GM12878 (cell line): ENCODE measurements at regions not wholly inside any gene's neighbourhood (a gene's known extent, or its start where the extent isn't known, plus 50 kb on each side); places are given as distances from the start of the nearest gene placed in this dataset.

Source experiments
- ATAC-seq: fragments of 200-7000 bp; cut with Tn5 transposase; 3 replicates; pipeline ENCODE4 v1.9.1; 2020; ENCODE audit warnings: mild to moderate bottlenecking, moderate library complexity
- BruUV-seq: library from RNA; stranded (reverse); fragments of 400-500 nt; replicated peaks from 2 replicates; lab custom pipeline; 2021; lab: Mats Ljungman, UMichigan
- CTCF ChIA-PET: fragments of 300-600 bp; sonication (Branson Sonifier 250); formaldehyde crosslinking; extraction: SDS; loops from one replicate; lab custom pipeline; 2021; ENCODE audit warnings: inconsistent platforms; lab: Yijun Ruan, JAX
- POLR2A ChIA-PET: fragments of 350-600 bp; formaldehyde crosslinking; extraction: SDS; loops from one replicate; lab custom pipeline; 2021; ENCODE audit warnings: inconsistent platforms; lab: Charles Lee
- RAD21 ChIA-PET: fragments of 300-600 bp; sonication (Branson Sonifier 250); formaldehyde crosslinking; loops from one replicate; lab custom pipeline; 2023; ENCODE audit warnings: antibody characterized with exemption; ENCODE audit not compliant: unreplicated experiment; lab: Charles Lee
- SMC1A ChIA-PET: fragments of 300-600 bp; sonication (Branson Sonifier 250); formaldehyde crosslinking; loops from one replicate; lab custom pipeline; 2023; ENCODE audit not compliant: unreplicated experiment, uncharacterized antibody; lab: Charles Lee
- DNase-seq: peaks from one replicate; pipeline ENCODE4 v3.0.0-alpha.2; 2011; ENCODE audit warnings: low read depth, low spot score
- FAIRE-seq: peaks from 3 replicates; lab custom pipeline; 2011; peaks lifted over from hg19 to GRCh38; lab: Jason Lieb, UNC
- H2AFZ ChIP-seq: 2 replicates; pipeline ENCODE4 v1.6.0; 2011; ENCODE audit warnings: low read depth, low read length, control low read depth; ENCODE audit not compliant: control insufficient read depth
- H3K27ac ChIP-seq: 2 replicates; pipeline ENCODE4 v1.5.1; 2011; ENCODE audit warnings: control low read depth; ENCODE audit not compliant: control insufficient read depth, insufficient read depth
- H3K27me3 ChIP-seq, 2 experiments: replicated peaks in 1 of 2; 2 replicates each; pipeline versions ENCODE4 v1.6.0 to v1.6.1; 2011; ENCODE audit warnings: low read length in 1 of 2; ENCODE audit not compliant: control insufficient read depth in 2 of 2, insufficient read depth in 2 of 2
- H3K36me3 ChIP-seq, 2 experiments: 2 replicates each; pipeline ENCODE4 v1.5.1; 2011; ENCODE audit warnings: low read length in 1 of 2; ENCODE audit not compliant: control insufficient read depth in 2 of 2, insufficient read depth in 2 of 2
- H3K4me1 ChIP-seq: 2 replicates; pipeline ENCODE4 v1.6.1; 2011; ENCODE audit warnings: mild to moderate bottlenecking, low read length, moderate library complexity, mixed read lengths; ENCODE audit not compliant: control insufficient read depth, insufficient read depth
- H3K4me2 ChIP-seq: 2 replicates; pipeline ENCODE4 v1.6.0; 2011; ENCODE audit warnings: control low read depth; ENCODE audit not compliant: control insufficient read depth, insufficient read depth
- H3K4me3 ChIP-seq: fragments of 200-600 bp; sonication (generic); 2 replicates; pipeline ENCODE4 v1.5.1; 2016
- H3K79me2 ChIP-seq: 2 replicates; pipeline ENCODE4 v1.6.0; 2011; ENCODE audit warnings: low read length; ENCODE audit not compliant: control insufficient read depth, insufficient read depth
- H3K9ac ChIP-seq: 2 replicates; pipeline ENCODE4 v1.8.0; 2011; ENCODE audit warnings: low read length, control low read depth, mixed read lengths; ENCODE audit not compliant: control insufficient read depth, insufficient read depth
- H3K9me3 ChIP-seq: replicated peaks from 3 replicates; pipeline ENCODE4 v1.5.1; 2011; ENCODE audit warnings: mild to moderate bottlenecking, low read length; ENCODE audit not compliant: control insufficient read depth, insufficient read depth
- H4K20me1 ChIP-seq: 2 replicates; pipeline ENCODE4 v1.6.0; 2011; ENCODE audit not compliant: control insufficient read depth, insufficient read depth
- BACH1 ChIP-seq: fragments of 450-650 bp; IDR thresholded peaks from 2 replicates; pipeline ENCODE4 v1.6.1; 2017; ENCODE audit warnings: mild to moderate bottlenecking, borderline replicate concordance
- CHD2 ChIP-seq: IDR thresholded peaks from 2 replicates; pipeline ENCODE4 v1.6.1; 2011; ENCODE audit warnings: low read depth, low read length, improper control_type of control experiment, borderline replicate concordance
- CREB1 ChIP-seq: IDR thresholded peaks from 2 replicates; pipeline ENCODE4 v1.6.1; 2012; ENCODE audit warnings: low read depth, mild to moderate bottlenecking, inconsistent platforms
- DPF2 ChIP-seq: fragments of 450-650 bp; IDR thresholded peaks from 2 replicates; pipeline ENCODE4 v1.6.1; 2017; ENCODE audit warnings: mild to moderate bottlenecking
- EP300 ChIP-seq, 2 experiments: fragments of 150-350 bp in 1 of 2; IDR thresholded peaks; 2 replicates each; pipeline ENCODE4 v1.6.1; 2011 to 2012; ENCODE audit warnings: low read depth in 2 of 2, low read length in 2 of 2, borderline replicate concordance in 1 of 2, improper control_type of control experiment in 1 of 2, inconsistent platforms in 1 of 2; ENCODE audit not compliant: control insufficient read depth in 1 of 2
- KLF5 ChIP-seq: fragments of 450-650 bp; IDR thresholded peaks from 2 replicates; pipeline ENCODE4 v1.6.1; 2014; ENCODE audit warnings: mild to moderate bottlenecking; ENCODE audit not compliant: partially characterized antibody
- NR2C1 ChIP-seq: fragments of 450-650 bp; IDR thresholded peaks from 2 replicates; pipeline ENCODE4 v1.6.1; 2017; ENCODE audit warnings: antibody characterized with exemption, mild to moderate bottlenecking, moderate library complexity
- POLR2A ChIP-seq: IDR thresholded peaks from 2 replicates; pipeline ENCODE4 v1.6.1; 2011; ENCODE audit warnings: low read depth, mild to moderate bottlenecking, low read length
- RELA ChIP-seq: fragments of 450-650 bp; IDR thresholded peaks from 2 replicates; pipeline ENCODE4 v1.8.0; 2014; ENCODE audit warnings: borderline replicate concordance; ENCODE audit not compliant: partially characterized antibody
- RFX5 ChIP-seq: IDR thresholded peaks from 2 replicates; pipeline ENCODE4 v1.6.1; 2011; ENCODE audit warnings: low read depth, low read length, improper control_type of control experiment
- SP1 ChIP-seq: IDR thresholded peaks from one replicate; pipeline ENCODE4 v1.6.1; 2011; ENCODE audit warnings: low read depth, low read length
- TCF3 ChIP-seq: IDR thresholded peaks from 2 replicates; pipeline ENCODE4 v1.6.1; 2012; ENCODE audit warnings: low read depth, mild to moderate bottlenecking, low read length, borderline replicate concordance; ENCODE audit not compliant: insufficient read depth
- ZZZ3 ChIP-seq: IDR thresholded peaks from 2 replicates; pipeline ENCODE4 v1.6.1; 2011; ENCODE audit warnings: low read depth; ENCODE audit not compliant: control insufficient read depth, insufficient read length
- WGBS: methylation state at CpG from one replicate; pipeline ENCODE4 v1.1.6; 2016; ENCODE audit warnings: low lambda C conversion rate; ENCODE audit not compliant: insufficient replicate concordance, insufficient coverage; ENCODE audit errors: missing lambda C conversion rate; 5-methylcytosine and 5-hydroxymethylcytosine counted together
- in situ Hi-C: fragments of 300-500 bp; cut with MboI; formaldehyde crosslinking; loops from 9 replicates; pipeline ENCODE4 v1.14.3; 2018; ENCODE audit warnings: mixed read lengths
- intact Hi-C: fragments of 100-400 bp; cut with micrococcal nuclease; formaldehyde crosslinking; loops from one replicate; pipeline ENCODE4 v1.14.2; 2022; ENCODE audit not compliant: unreplicated experiment
- TF ChIP-seq, protein P1 (sequence below): fragments of 450-650 bp; IDR thresholded peaks from 2 replicates; pipeline ENCODE4 v1.6.1; 2017; ENCODE audit warnings: mild to moderate bottlenecking
- TF ChIP-seq, protein P2 (sequence below): IDR thresholded peaks from 2 replicates; pipeline ENCODE4 v1.6.1; 2011; ENCODE audit warnings: borderline replicate concordance, low read depth, mild to moderate bottlenecking, moderate library complexity, mixed read lengths, low read length; ENCODE audit not compliant: insufficient read depth; ENCODE audit errors: extremely low read length
- TF ChIP-seq, protein P3 (sequence below): IDR thresholded peaks from 2 replicates; pipeline ENCODE4 v1.6.1; 2011; ENCODE audit warnings: mild to moderate bottlenecking, low read depth, low read length, moderate library complexity; ENCODE audit not compliant: insufficient replicate concordance
- TF ChIP-seq, protein P4 (sequence below): IDR thresholded peaks from 2 replicates; pipeline ENCODE4 v1.6.1; 2012; ENCODE audit warnings: low read length, inconsistent platforms

DNA sequence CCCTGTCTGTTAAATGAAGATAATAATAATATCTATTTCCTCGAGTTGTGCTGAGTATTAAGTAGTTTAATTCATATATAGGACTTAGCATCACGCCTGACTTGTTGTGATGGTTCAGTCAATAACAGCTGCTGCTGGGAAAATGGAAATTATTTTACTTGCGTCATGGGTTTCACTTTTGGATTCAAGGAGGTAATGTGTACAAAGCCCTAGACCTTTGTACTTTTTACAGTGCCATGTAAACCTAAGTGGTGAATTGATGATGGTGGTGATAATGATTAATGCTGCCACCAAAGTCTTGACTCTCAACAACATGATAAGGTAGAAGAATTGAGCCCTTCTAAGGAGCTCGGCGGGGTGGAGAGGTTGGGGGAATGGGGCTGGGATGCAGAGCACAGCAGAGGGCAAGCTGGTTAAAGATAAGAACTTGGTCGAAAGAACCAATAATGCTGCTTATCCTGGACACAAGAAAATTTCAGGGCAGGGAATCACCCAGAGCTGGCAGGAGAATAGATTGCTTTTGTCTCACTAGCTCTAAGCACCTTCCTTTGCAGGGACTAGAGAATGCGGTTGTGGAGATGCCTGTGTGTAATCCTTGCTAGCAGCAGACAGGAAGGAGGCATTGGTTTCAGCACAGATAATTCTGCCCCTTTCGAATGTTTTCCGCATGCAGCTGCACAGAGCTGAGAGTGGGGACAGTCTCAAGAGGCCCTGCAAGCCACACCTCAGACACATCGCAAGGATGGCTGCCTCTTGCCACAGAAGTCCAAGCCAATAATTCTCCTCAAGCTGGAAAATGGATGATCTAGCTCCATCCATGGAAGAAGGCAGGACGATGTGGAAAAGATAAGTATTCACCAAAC, 187.1 kb downstream of the TMEM114 start:
- BruUV-seq: no TSS peak
- Histone ChIP-seq H3K27ac (no peak overlapping the region), H3K79me2 (no peaks in the 10 kb centered on the region), H4K20me1 (no peaks in the 10 kb centered on the region), H3K27me3 (no peaks in the 10 kb centered on the region), H3K36me3 (no peaks in the 10 kb centered on the region), H3K4me1 (no peaks in the 10 kb centered on the region), H3K9me3 (no peaks in the 10 kb centered on the region), H2AFZ (no peak overlapping the region), H3K4me2 (no peak overlapping the region), H3K4me3 (no peak overlapping the region), H3K9ac (no peak overlapping the region)
- ATAC-seq: no peak
- RAD21 ChIA-PET: no interaction called here
- in situ Hi-C loops (no loop called here), intact Hi-C loops (no loop called here)
- CTCF ChIA-PET: no interaction called here
- DNase-seq: no peak
- 50% methylated on average over 11 of the region's 11 CpGs for WGBS
- SMC1A ChIA-PET: no interaction called here
- POLR2A ChIA-PET: no interaction called here
- FAIRE-seq: no peak
- TF ChIP-seq POLR2A (no peak), SP1 (no peak), RELA (no peak), CHD2 (no peak), RFX5 (no peak), DPF2 (no peak), TCF3 (no peak), CREB1 (no peak), EP300 (IDR thresholded peaks at IDR 0.05; ENCODE audit: borderline replicate concordance in 1 of 2, control insufficient read depth in 1 of 2, low read depth in 2 of 2, low read length in 2 of 2) (no peak), ZZZ3 (no peak), NR2C1 (no peak), KLF5 (no peak), BACH1 (no peak)
- TF ChIP-seq, protein P1, sequence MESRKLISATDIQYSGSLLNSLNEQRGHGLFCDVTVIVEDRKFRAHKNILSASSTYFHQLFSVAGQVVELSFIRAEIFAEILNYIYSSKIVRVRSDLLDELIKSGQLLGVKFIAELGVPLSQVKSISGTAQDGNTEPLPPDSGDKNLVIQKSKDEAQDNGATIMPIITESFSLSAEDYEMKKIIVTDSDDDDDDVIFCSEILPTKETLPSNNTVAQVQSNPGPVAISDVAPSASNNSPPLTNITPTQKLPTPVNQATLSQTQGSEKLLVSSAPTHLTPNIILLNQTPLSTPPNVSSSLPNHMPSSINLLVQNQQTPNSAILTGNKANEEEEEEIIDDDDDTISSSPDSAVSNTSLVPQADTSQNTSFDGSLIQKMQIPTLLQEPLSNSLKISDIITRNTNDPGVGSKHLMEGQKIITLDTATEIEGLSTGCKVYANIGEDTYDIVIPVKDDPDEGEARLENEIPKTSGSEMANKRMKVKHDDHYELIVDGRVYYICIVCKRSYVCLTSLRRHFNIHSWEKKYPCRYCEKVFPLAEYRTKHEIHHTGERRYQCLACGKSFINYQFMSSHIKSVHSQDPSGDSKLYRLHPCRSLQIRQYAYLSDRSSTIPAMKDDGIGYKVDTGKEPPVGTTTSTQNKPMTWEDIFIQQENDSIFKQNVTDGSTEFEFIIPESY: no peak
- TF ChIP-seq, protein P2, sequence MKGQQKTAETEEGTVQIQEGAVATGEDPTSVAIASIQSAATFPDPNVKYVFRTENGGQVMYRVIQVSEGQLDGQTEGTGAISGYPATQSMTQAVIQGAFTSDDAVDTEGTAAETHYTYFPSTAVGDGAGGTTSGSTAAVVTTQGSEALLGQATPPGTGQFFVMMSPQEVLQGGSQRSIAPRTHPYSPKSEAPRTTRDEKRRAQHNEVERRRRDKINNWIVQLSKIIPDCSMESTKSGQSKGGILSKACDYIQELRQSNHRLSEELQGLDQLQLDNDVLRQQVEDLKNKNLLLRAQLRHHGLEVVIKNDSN: no peak
- TF ChIP-seq, protein P3, sequence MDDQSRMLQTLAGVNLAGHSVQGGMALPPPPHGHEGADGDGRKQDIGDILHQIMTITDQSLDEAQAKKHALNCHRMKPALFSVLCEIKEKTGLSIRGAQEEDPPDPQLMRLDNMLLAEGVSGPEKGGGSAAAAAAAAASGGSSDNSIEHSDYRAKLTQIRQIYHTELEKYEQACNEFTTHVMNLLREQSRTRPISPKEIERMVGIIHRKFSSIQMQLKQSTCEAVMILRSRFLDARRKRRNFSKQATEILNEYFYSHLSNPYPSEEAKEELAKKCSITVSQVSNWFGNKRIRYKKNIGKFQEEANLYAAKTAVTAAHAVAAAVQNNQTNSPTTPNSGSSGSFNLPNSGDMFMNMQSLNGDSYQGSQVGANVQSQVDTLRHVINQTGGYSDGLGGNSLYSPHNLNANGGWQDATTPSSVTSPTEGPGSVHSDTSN: no peak
- TF ChIP-seq, protein P4, sequence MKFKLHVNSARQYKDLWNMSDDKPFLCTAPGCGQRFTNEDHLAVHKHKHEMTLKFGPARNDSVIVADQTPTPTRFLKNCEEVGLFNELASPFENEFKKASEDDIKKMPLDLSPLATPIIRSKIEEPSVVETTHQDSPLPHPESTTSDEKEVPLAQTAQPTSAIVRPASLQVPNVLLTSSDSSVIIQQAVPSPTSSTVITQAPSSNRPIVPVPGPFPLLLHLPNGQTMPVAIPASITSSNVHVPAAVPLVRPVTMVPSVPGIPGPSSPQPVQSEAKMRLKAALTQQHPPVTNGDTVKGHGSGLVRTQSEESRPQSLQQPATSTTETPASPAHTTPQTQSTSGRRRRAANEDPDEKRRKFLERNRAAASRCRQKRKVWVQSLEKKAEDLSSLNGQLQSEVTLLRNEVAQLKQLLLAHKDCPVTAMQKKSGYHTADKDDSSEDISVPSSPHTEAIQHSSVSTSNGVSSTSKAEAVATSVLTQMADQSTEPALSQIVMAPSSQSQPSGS: no peak
